ENCODE measurements at regions not wholly inside any gene's neighbourhood (a gene's known extent, or its start where the extent isn't known, plus 50 kb on each side); places are given as distances from the start of the nearest gene placed in this dataset.

GRCh38 chr4:26021417-26022345 lies 107.7 kb downstream of the SMIM20 start:
- TF ChIP-seq POLR2A (IDR thresholded peaks at IDR 0.05) (no peak), CTCF (IDR thresholded peaks at IDR 0.05) (no peak)

Measured in testis (tissue), 2 donors.